ENCODE measurements at regions not wholly inside any gene's neighbourhood (a gene's known extent, or its start where the extent isn't known, plus 50 kb on each side); places are given as distances from the start of the nearest gene placed in this dataset.
"Not testable (repeated sequence)": the region's sequence is repeated elsewhere in the genome, so short reads cannot be mapped to it uniquely, and the experiment has no call there.

- H3K27ac ChIP-seq, result no peak overlapping the region
- no peak overlapping the region for H3K4me3 ChIP-seq
- no peak for DNase-seq (ENCODE audit: low spot score in 2 of 2)
- H3K9me3 ChIP-seq, result no peaks in the 10 kb centered on the region
- TF ChIP-seq CTCF (IDR thresholded peaks at IDR 0.05), result no peak
- H3K4me1 ChIP-seq, result no peaks in the 10 kb centered on the region
- H3K36me3 ChIP-seq, result no peaks in the 10 kb centered on the region
- no peaks in the 10 kb centered on the region for H3K27me3 ChIP-seq
- intact Hi-C loops (cut with DNase I), result no loop called here
These were observed 71.9 kb downstream of the DYNAP start for GRCh38 chr18:54662986-54663385.

DNA sequence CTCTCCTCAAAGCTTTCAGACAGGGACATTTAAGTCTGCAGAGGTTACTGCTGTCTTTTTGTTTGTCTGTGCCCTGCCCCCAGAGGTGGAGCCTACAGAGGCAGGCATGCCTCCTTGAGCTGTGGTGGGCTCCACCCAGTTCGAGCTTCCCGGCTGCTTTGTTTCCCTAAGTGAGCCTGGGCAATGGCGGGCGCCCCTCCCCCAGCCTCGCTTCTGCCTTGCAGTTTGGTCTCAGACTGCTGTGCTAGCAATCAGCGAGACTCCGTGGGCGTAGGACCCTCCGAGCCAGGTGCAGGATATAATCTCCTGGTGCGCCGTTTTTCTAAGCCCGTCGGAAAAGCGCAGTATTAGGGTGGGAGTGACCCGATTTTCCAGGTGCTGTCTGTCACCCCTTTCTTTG lies 78.7 kb downstream of the DYNAP start:
- H3K27ac ChIP-seq; H3K4me1 ChIP-seq; DNase-seq (ENCODE audit: low spot score in 2 of 2); H3K9me3 ChIP-seq; H3K4me3 ChIP-seq; H3K36me3 ChIP-seq; H3K27me3 ChIP-seq; intact Hi-C loops (cut with DNase I): not testable (repeated sequence)

DNA sequence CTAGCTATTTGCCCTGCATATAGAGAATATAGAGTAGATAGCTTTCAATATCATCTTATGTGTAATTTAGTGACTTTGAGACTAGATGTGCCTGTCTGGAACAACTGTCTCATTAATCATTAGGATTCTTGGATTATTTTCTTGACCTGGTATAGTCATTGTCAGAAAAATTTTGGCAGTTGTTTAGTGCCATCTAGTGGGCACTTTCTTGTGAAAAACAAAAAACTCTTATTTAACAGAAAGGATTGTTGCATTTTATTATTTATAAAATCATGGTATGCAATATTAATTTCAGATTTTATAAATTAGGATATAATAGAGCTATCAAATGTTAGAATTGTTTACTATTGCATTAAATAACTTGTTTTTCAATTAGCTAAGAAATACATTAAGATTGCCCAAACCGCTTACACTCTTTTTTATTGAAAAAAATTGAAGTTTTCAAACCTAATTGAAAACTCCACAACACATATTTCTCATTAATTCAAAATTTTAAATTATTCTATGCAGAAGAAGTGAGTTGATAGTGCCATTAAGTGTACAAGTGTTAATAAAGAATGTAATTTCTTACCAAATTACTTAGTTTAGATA lies 80.3 kb downstream of the DYNAP start:
- intact Hi-C loops (cut with DNase I), result no loop called here
- no peaks in the 10 kb centered on the region for H3K4me1 ChIP-seq
- peak in 1 of 3 experiments; percentile 43 for TF ChIP-seq CTCF (IDR thresholded peaks at IDR 0.05)
- DNase-seq (ENCODE audit: low spot score in 2 of 2), result no peak
- no peak overlapping the region for H3K4me3 ChIP-seq
- H3K36me3 ChIP-seq, result no peaks in the 10 kb centered on the region
- no peaks in the 10 kb centered on the region for H3K27me3 ChIP-seq
- H3K9me3 ChIP-seq, result peaks cover 0 to 3% of the 10 kb centered on the region in 2 donors
- H3K27ac ChIP-seq, result no peak overlapping the region

- intact Hi-C loops (cut with DNase I), result no loop called here
These were observed 81.1 kb downstream of the DYNAP start for GRCh38 chr18:54672109-54672508.

DNA sequence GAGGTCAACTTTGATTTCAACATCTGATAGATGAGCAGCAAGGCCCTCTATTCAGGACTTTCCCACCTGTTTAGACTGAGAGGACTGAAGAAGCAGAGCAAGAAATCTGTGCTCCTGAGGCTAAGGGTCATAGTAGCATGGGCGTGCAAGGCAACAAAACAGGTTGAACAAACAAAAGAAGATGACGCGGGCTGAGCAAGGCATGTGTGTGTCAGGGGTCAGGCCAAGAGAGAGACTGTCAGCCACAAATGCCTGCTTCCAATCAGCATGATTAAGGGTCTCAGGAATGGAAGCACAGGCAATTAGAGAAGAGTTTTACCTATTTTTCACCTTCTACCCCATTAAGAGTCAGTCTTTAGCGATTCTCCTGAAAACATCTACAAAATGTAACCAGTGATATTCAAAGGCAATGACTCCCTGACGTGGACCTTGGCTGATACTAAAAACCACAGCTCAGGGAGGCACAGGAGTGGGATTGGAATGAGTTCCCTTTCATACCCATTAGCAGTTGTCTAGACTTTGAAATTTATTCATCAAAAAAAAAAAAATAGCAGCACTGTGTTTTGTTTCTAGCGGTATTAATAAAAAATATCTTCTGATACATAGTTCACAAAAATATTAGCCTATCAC lies 81.9 kb downstream of the DYNAP start:
- Histone ChIP-seq H3K27ac (no peak overlapping the region), H3K9me3 (peaks cover 0 to 6% of the 10 kb centered on the region in 2 donors), H3K27me3 (no peaks in the 10 kb centered on the region), H3K4me3 (no peak overlapping the region), H3K36me3 (no peaks in the 10 kb centered on the region), H3K4me1 (no peaks in the 10 kb centered on the region)
- no peak for TF ChIP-seq CTCF (IDR thresholded peaks at IDR 0.05)
- intact Hi-C loops (cut with DNase I), result no loop called here
- no peak for DNase-seq (ENCODE audit: low spot score in 2 of 2)

More at GRCh38 chr18:54672109-54672508, 81.1 kb downstream of the DYNAP start:
- Histone ChIP-seq H3K27me3 (no peaks in the 10 kb centered on the region), H3K4me1 (no peaks in the 10 kb centered on the region), H3K4me3 (no peak overlapping the region), H3K9me3 (peaks cover 0 to 6% of the 10 kb centered on the region in 2 donors), H3K36me3 (no peaks in the 10 kb centered on the region), H3K27ac (no peak overlapping the region)
- no peak for DNase-seq (ENCODE audit: low spot score in 2 of 2)
- no peak for TF ChIP-seq CTCF (IDR thresholded peaks at IDR 0.05)

GRCh38 chr18:54673936-54674335 lies 82.9 kb downstream of the DYNAP start:
- H3K4me1 ChIP-seq, result no peaks in the 10 kb centered on the region
- no peaks in the 10 kb centered on the region for H3K27me3 ChIP-seq
- TF ChIP-seq CTCF (IDR thresholded peaks at IDR 0.05), result no peak
- H3K4me3 ChIP-seq, result no peak overlapping the region
- peaks cover 0 to 6% of the 10 kb centered on the region in 2 donors for H3K9me3 ChIP-seq
- DNase-seq (ENCODE audit: low spot score in 2 of 2), result no peak
- H3K36me3 ChIP-seq, result no peaks in the 10 kb centered on the region
- H3K27ac ChIP-seq, result no peak overlapping the region
- intact Hi-C loops (cut with DNase I), result no loop called here
